ENCODE measurements at regions not wholly inside any gene's neighbourhood (a gene's known extent, or its start where the extent isn't known, plus 50 kb on each side); places are given as distances from the start of the nearest gene placed in this dataset.

DNA sequence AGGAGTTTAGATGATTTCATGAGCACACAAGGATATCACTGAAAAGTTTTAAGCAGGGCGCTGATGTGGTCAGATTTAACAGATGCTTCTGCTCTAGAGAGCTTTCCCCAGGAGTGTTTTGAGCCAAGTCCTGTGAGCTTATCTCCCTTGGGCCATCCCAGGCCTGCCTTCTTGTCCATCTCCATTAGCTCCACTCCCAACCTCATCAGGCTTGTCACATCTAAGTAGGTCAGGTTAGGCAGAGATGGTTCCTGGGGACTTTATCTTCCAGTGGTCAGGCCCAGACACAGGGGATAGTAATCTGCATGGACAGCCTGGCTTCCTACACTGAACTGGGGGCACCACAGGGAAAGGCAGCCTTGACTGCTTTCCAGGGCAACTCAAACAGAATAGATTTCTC is 145.4 kb upstream of the SRRM4 start:
- TF ChIP-seq POLR2A (IDR thresholded peaks at IDR 0.05; ENCODE audit: low read depth, low read length) (no peak), TAF1 (IDR thresholded peaks at IDR 0.05; ENCODE audit: borderline replicate concordance, low read depth, low read length) (no peak)

Data from GM12892 (cell line).